WTC11 (cell line): ENCODE measurements at regions not wholly inside any gene's neighbourhood (a gene's known extent, or its start where the extent isn't known, plus 50 kb on each side); places are given as distances from the start of the nearest gene placed in this dataset.

Source experiments
- ATAC-seq: fragments of 200-7000 bp; cut with Tn5 transposase; 2 replicates; pipeline ENCODE4 v1.10.0; 2021; ENCODE audit warnings: mild to moderate bottlenecking, moderate library complexity
- CTCF ChIA-PET: fragments of 300-600 bp; sonication (Branson Sonifier 250); formaldehyde crosslinking; loops from one replicate; lab custom pipeline; 2021; ENCODE audit warnings: antibody characterized with exemption; lab: Charles Lee
- POLR2A ChIA-PET: fragments of 350-600 bp; sonication (Branson Sonifier 250); formaldehyde crosslinking; loops from one replicate; lab custom pipeline; 2021; ENCODE audit warnings: antibody characterized with exemption; lab: Charles Lee
- DNase-seq: peaks from one replicate; pipeline ENCODE4 v3.0.0; 2021; ENCODE audit warnings: low spot score
- H3K27ac Mint-ChIP-seq: 2 replicates; pipeline ENCODE4 v1.8.0; 2021; ENCODE audit warnings: mixed read lengths
- H3K27me3 Mint-ChIP-seq: 2 replicates; pipeline ENCODE4 v1.8.0; 2021; ENCODE audit warnings: low read depth, mild to moderate bottlenecking, moderate library complexity, mixed read lengths
- H3K36me3 Mint-ChIP-seq: 2 replicates; pipeline ENCODE4 v1.8.0; 2021; ENCODE audit warnings: mixed read lengths
- H3K4me1 Mint-ChIP-seq: 2 replicates; pipeline ENCODE4 v1.8.0; 2022; ENCODE audit warnings: mixed read lengths
- H3K4me3 Mint-ChIP-seq: 2 replicates; pipeline ENCODE4 v1.8.0; 2021; ENCODE audit warnings: mild to moderate bottlenecking, moderate library complexity, mixed read lengths
- H3K9me3 Mint-ChIP-seq: 2 replicates; pipeline ENCODE4 v1.8.0; 2021; ENCODE audit warnings: mixed read lengths
- AFF4 ChIP-seq: sonication (generic); formaldehyde crosslinking; IDR thresholded peaks from 2 replicates; pipeline ENCODE4 v1.8.1; 2023; ENCODE audit warnings: mild to moderate bottlenecking, missing genetic modification reagents, borderline replicate concordance
- AR ChIP-seq: fragments of 250-450 bp; sonication (Bioruptor Pico); IDR thresholded peaks from 2 replicates; pipeline ENCODE4 v1.9.0; 2021; ENCODE audit warnings: mild to moderate bottlenecking
- ATF3 ChIP-seq: sonication (generic); formaldehyde crosslinking; conservative IDR thresholded peaks from 2 replicates; pipeline ENCODE4 v1.8.1; 2022; ENCODE audit warnings: mild to moderate bottlenecking, missing genetic modification reagents
- CREB1 ChIP-seq: sonication (generic); formaldehyde crosslinking; IDR thresholded peaks from 2 replicates; pipeline ENCODE4 v1.8.0; 2023; ENCODE audit warnings: mild to moderate bottlenecking, missing genetic modification reagents
- CTCF ChIP-seq: fragments of 200-600 bp; IDR thresholded peaks from 2 replicates; pipeline ENCODE4 v1.8.0; 2022; ENCODE audit warnings: antibody characterized with exemption
- E2F4 ChIP-seq: sonication (generic); formaldehyde crosslinking; IDR thresholded peaks from 2 replicates; pipeline ENCODE4 v1.8.1; 2022; ENCODE audit warnings: low read depth, mild to moderate bottlenecking, moderate library complexity, missing genetic modification reagents, borderline replicate concordance
- ERG ChIP-seq: fragments of 250-450 bp; sonication (Bioruptor Pico); IDR thresholded peaks from 2 replicates; pipeline ENCODE4 v1.8.0; 2021; ENCODE audit warnings: mild to moderate bottlenecking
- ESRRA ChIP-seq: sonication (generic); formaldehyde crosslinking; IDR thresholded peaks from 2 replicates; pipeline ENCODE4 v1.8.1; 2022; ENCODE audit warnings: mild to moderate bottlenecking, missing genetic modification reagents, borderline replicate concordance
- GTF2I ChIP-seq: fragments of 250-450 bp; sonication (Bioruptor Pico); conservative IDR thresholded peaks from 2 replicates; pipeline ENCODE4 v1.4.0; 2021; ENCODE audit warnings: mild to moderate bottlenecking
- HMGA2 ChIP-seq: fragments of 250-450 bp; sonication (Bioruptor Pico); IDR thresholded peaks from 2 replicates; pipeline ENCODE4 v1.4.0; 2021; ENCODE audit warnings: mild to moderate bottlenecking, moderate library complexity
- OVOL2 ChIP-seq: fragments of 250-450 bp; sonication (Bioruptor Pico); IDR thresholded peaks from 2 replicates; pipeline ENCODE4 v1.9.0; 2021; ENCODE audit warnings: mild to moderate bottlenecking, borderline replicate concordance
- RELA ChIP-seq: sonication (generic); formaldehyde crosslinking; IDR thresholded peaks from 2 replicates; pipeline ENCODE4 v1.8.1; 2022; ENCODE audit warnings: missing genetic modification reagents, mild to moderate bottlenecking, borderline replicate concordance
- SP1 ChIP-seq: sonication (generic); formaldehyde crosslinking; conservative IDR thresholded peaks from 2 replicates; pipeline ENCODE4 v1.8.1; 2022; ENCODE audit warnings: missing genetic modification reagents
- TP53 ChIP-seq: sonication (generic); formaldehyde crosslinking; IDR thresholded peaks from 2 replicates; pipeline ENCODE4 v1.8.1; 2023; ENCODE audit warnings: mild to moderate bottlenecking, missing genetic modification reagents
- ZNF396 ChIP-seq: fragments of 250-450 bp; sonication (Bioruptor Pico); IDR thresholded peaks from 2 replicates; pipeline ENCODE4 v1.8.0; 2021; ENCODE audit warnings: mild to moderate bottlenecking, moderate library complexity, borderline replicate concordance
- ZNF416 ChIP-seq: fragments of 250-450 bp; sonication (Bioruptor Pico); IDR thresholded peaks from 2 replicates; pipeline ENCODE4 v1.9.0; 2021; ENCODE audit warnings: mild to moderate bottlenecking, inconsistent platforms
- ZNF671 ChIP-seq: fragments of 250-450 bp; sonication (Bioruptor Pico); IDR thresholded peaks from 2 replicates; pipeline ENCODE4 v1.8.0; 2021; ENCODE audit warnings: mild to moderate bottlenecking

GRCh38 chr5:84606784-84607183 is 222.1 kb upstream of the EDIL3 start:
- no peak for ATAC-seq
- no peak overlapping the region for H3K4me3 Mint-ChIP-seq
- peaks cover 44% of the 10 kb centered on the region for H3K4me1 Mint-ChIP-seq
- ChIA-PET CTCF (no interaction called here), POLR2A (no interaction called here)
- no peaks in the 10 kb centered on the region for H3K36me3 Mint-ChIP-seq
- H3K27ac Mint-ChIP-seq = no peak overlapping the region
- H3K9me3 Mint-ChIP-seq = 0 out of 2 replicates have a peak, but pooled peaks cover 3% of the 10 kb centered on the region
- no peak for TF ChIP-seq ESRRA (CRISPR knock-in tag)
- TF ChIP-seq AFF4 (CRISPR knock-in tag) = no peak
- TF ChIP-seq ATF3 = no peak
- no peak for TF ChIP-seq CTCF
- TF ChIP-seq ERG (CRISPR knock-in tag) = no peak
- TF ChIP-seq OVOL2 (CRISPR knock-in tag) = no peak
- no peak for TF ChIP-seq ZNF396
- no peak for TF ChIP-seq E2F4 (CRISPR knock-in tag)
- TF ChIP-seq SP1 (CRISPR knock-in tag) = no peak
- no peak for DNase-seq
- no peaks in the 10 kb centered on the region for H3K27me3 Mint-ChIP-seq

- ATAC-seq = no peak
- TF ChIP-seq TP53 (CRISPR knock-in tag) = no peak
- no peak for TF ChIP-seq AR (CRISPR knock-in tag)
- no peak for TF ChIP-seq ZNF416
- no peak for TF ChIP-seq ZNF396
- TF ChIP-seq CREB1 = no peak
- TF ChIP-seq ZNF671 (CRISPR knock-in tag) = no peak
- TF ChIP-seq HMGA2 (CRISPR knock-in tag) = no peak
- TF ChIP-seq GTF2I (CRISPR knock-in tag) = no peak
- TF ChIP-seq RELA (CRISPR knock-in tag) = no peak
- H3K36me3 Mint-ChIP-seq = no peaks in the 10 kb centered on the region
- H3K9me3 Mint-ChIP-seq = 0 out of 2 replicates have a peak, but pooled peaks cover 3% of the 10 kb centered on the region
- no peaks in the 10 kb centered on the region for H3K27me3 Mint-ChIP-seq
- H3K4me1 Mint-ChIP-seq = peaks cover 50% of the 10 kb centered on the region
- DNase-seq = no peak
- no peak overlapping the region for H3K4me3 Mint-ChIP-seq
- POLR2A ChIA-PET = interaction anchor here (0.6 kb wide), 3 partner anchors 58 to 1429 kb away, joined by 3 to 5 read pairs (median 3); no protein-coding TSS in a partner anchor
- CTCF ChIA-PET = no interaction called here
- H3K27ac Mint-ChIP-seq = no peak overlapping the region
These were observed 220.6 kb upstream of the EDIL3 start for GRCh38 chr5:84605241-84605640.
